ENCODE measurements at regions not wholly inside any gene's neighbourhood (a gene's known extent, or its start where the extent isn't known, plus 50 kb on each side); places are given as distances from the start of the nearest gene placed in this dataset.

- Histone ChIP-seq H3K4me1 (no peaks in the 10 kb centered on the region), H3K4me3 (no peak overlapping the region), H3K27me3 (no peaks in the 10 kb centered on the region), H3K27ac (no peak overlapping the region), H3K36me3 (no peaks in the 10 kb centered on the region), H3K9me3 (no peaks in the 10 kb centered on the region)
- no peak for TF ChIP-seq POLR2A (IDR thresholded peaks at IDR 0.05)
- TF ChIP-seq, protein P1, sequence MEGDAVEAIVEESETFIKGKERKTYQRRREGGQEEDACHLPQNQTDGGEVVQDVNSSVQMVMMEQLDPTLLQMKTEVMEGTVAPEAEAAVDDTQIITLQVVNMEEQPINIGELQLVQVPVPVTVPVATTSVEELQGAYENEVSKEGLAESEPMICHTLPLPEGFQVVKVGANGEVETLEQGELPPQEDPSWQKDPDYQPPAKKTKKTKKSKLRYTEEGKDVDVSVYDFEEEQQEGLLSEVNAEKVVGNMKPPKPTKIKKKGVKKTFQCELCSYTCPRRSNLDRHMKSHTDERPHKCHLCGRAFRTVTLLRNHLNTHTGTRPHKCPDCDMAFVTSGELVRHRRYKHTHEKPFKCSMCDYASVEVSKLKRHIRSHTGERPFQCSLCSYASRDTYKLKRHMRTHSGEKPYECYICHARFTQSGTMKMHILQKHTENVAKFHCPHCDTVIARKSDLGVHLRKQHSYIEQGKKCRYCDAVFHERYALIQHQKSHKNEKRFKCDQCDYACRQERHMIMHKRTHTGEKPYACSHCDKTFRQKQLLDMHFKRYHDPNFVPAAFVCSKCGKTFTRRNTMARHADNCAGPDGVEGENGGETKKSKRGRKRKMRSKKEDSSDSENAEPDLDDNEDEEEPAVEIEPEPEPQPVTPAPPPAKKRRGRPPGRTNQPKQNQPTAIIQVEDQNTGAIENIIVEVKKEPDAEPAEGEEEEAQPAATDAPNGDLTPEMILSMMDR (IDR thresholded peaks at IDR 0.05), result no peak
- DNase-seq (no peak), ATAC-seq (no peak)
- 84 to 90% (median 86%) methylated on average over 2 of the region's 2 CpGs for WGBS, 4 donors
- intact Hi-C loops (cut with DNase I), result loop anchor here in 1 of 10 donors (10.0 kb wide), 1 partner anchor 95 kb away; no protein-coding TSS in a partner anchor
Observed at GRCh38 chr12:88889326-88890110, 309.2 kb upstream of the KITLG start.

DNA sequence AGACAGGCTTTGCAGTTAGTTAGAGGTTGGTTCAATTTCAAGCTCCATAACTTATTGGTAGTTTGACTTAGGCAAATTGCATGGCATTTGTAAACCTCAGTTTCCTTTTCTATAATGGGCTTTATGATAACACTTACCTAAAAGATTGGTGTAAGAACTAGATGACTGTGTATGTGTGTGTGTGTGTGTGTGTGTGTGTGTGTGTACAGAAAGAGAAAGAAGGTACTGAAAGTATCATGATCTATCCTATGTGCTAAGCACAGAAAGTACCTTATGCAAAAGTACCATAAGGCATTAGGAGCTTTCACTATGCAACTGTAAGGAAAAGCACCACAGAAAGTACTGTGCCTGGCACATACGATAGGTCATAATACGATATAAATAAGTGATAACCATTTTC, 304.3 kb upstream of the KITLG start:
- H3K27ac ChIP-seq, result no peak overlapping the region
- DNase-seq, result no peak
- no peaks in the 10 kb centered on the region for H3K27me3 ChIP-seq
- intact Hi-C loops (cut with DNase I), result no loop called here
- WGBS, 4 donors, result 77 to 81% (median 78%) methylated on average over 2 of the region's 2 CpGs
- no peaks in the 10 kb centered on the region for H3K4me1 ChIP-seq
- TF ChIP-seq, protein P1 (IDR thresholded peaks at IDR 0.05), result no peak
- no peak for TF ChIP-seq POLR2A (IDR thresholded peaks at IDR 0.05)
- H3K9me3 ChIP-seq, result no peaks in the 10 kb centered on the region
- ATAC-seq, result no peak
- H3K4me3 ChIP-seq, result no peak overlapping the region
- no peaks in the 10 kb centered on the region for H3K36me3 ChIP-seq

DNA sequence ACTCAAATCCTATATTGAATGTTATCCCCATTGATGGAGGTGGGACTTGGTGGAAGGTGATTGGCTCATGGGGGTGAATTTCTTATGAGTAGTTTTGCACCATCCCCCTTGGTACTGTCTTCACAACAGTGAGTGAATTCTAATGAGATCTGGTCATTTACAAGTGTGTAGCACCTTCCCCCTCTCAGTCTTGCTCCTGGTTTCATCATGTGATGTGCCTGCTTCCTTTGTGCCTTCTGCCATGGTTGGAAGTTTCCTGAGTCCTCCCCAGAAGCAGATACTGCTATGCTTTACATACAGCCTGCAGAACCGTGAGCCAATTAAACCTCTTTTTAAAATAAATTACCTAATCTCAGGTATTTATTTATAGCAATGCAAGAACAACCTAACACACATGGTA, 302.4 kb upstream of the KITLG start:
- ATAC-seq, result no peak
- no peak for DNase-seq
- WGBS, 4 donors, result 93 to 95% (median 94%) methylated on average over 1 of the region's 1 CpG
- no peak overlapping the region for H3K27ac ChIP-seq
- H3K4me1 ChIP-seq, result no peaks in the 10 kb centered on the region
- no peaks in the 10 kb centered on the region for H3K9me3 ChIP-seq
- TF ChIP-seq, protein P1 (IDR thresholded peaks at IDR 0.05), result no peak
- intact Hi-C loops (cut with DNase I), result no loop called here
- H3K27me3 ChIP-seq, result no peaks in the 10 kb centered on the region
- H3K4me3 ChIP-seq, result no peak overlapping the region
- H3K36me3 ChIP-seq, result no peaks in the 10 kb centered on the region

- H3K9me3 ChIP-seq, result peaks cover 0 to 2% (median 0%) of the 10 kb centered on the region in 12 donors
- no peaks in the 10 kb centered on the region for H3K27me3 ChIP-seq
- no peak for ATAC-seq
- no peaks in the 10 kb centered on the region for H3K36me3 ChIP-seq
- DNase-seq, result no peak
- no peaks in the 10 kb centered on the region for H3K4me1 ChIP-seq
- TF ChIP-seq POLR2A (IDR thresholded peaks at IDR 0.05), result no peak
- TF ChIP-seq, protein P1 (IDR thresholded peaks at IDR 0.05), result no peak
- intact Hi-C loops (cut with DNase I), result no loop called here
- no peak overlapping the region for H3K4me3 ChIP-seq
- WGBS, 4 donors, result 75 to 88% (median 82%) methylated on average over 2 of the region's 2 CpGs
- no peak overlapping the region for H3K27ac ChIP-seq
Observed at GRCh38 chr12:88880051-88880450, 299.8 kb upstream of the KITLG start.

All from heart left ventricle (tissue), 16 donors.